HFFc6 (cell line): ENCODE measurements at regions not wholly inside any gene's neighbourhood (a gene's known extent, or its start where the extent isn't known, plus 50 kb on each side); places are given as distances from the start of the nearest gene placed in this dataset.

Experiments used
- DNase-seq: peaks from one replicate; pipeline ENCODE4 v3.0.0-alpha.2; 2018
- H3K27ac Mint-ChIP-seq: 2 replicates; pipeline ENCODE4 v1.8.0; 2020; ENCODE audit warnings: mild to moderate bottlenecking, mixed read lengths
- H3K27me3 Mint-ChIP-seq: 2 replicates; pipeline ENCODE4 v1.8.0; 2021; ENCODE audit warnings: mild to moderate bottlenecking, moderate library complexity, mixed read lengths; ENCODE audit not compliant: insufficient read depth
- H3K36me3 Mint-ChIP-seq: 2 replicates; pipeline ENCODE4 v1.8.0; 2021; ENCODE audit warnings: low read depth, mixed read lengths
- H3K4me1 Mint-ChIP-seq: 2 replicates; pipeline ENCODE4 v1.8.0; 2020; ENCODE audit warnings: low read depth, mixed read lengths
- H3K4me3 Mint-ChIP-seq: 2 replicates; pipeline ENCODE4 v1.8.0; 2020; ENCODE audit warnings: mild to moderate bottlenecking, moderate library complexity, mixed read lengths
- H3K9me3 Mint-ChIP-seq: 2 replicates; pipeline ENCODE4 v1.8.0; 2020; ENCODE audit warnings: mild to moderate bottlenecking, mixed read lengths
- CTCF ChIP-seq: fragments of 200-600 bp; sonication (generic); IDR thresholded peaks from 2 replicates; pipeline ENCODE4 v1.5.0; 2021; ENCODE audit warnings: antibody characterized with exemption, mild to moderate bottlenecking

- Mint-ChIP-seq H3K27me3 (no peaks in the 10 kb centered on the region), H3K4me3 (no peak overlapping the region), H3K9me3 (no peaks in the 10 kb centered on the region), H3K27ac (no peak overlapping the region), H3K4me1 (peaks cover 32% of the 10 kb centered on the region), H3K36me3 (no peaks in the 10 kb centered on the region)
- TF ChIP-seq CTCF = no peak
- DNase-seq = no peak
Observed at GRCh38 chr2:145058457-145058856, 538.5 kb upstream of the ZEB2 start.

GRCh38 chr2:145055651-145056050 lies 535.7 kb upstream of the ZEB2 start:
- no peaks in the 10 kb centered on the region for H3K27me3 Mint-ChIP-seq
- no peak for DNase-seq
- H3K9me3 Mint-ChIP-seq = no peaks in the 10 kb centered on the region
- H3K4me1 Mint-ChIP-seq = peaks cover 27% of the 10 kb centered on the region
- no peak overlapping the region for H3K4me3 Mint-ChIP-seq
- no peaks in the 10 kb centered on the region for H3K36me3 Mint-ChIP-seq
- no peak for TF ChIP-seq CTCF
- no peak overlapping the region for H3K27ac Mint-ChIP-seq

- no peak overlapping the region for H3K4me3 Mint-ChIP-seq
Observed at GRCh38 chr2:145050134-145050533, 530.2 kb upstream of the ZEB2 start.

GRCh38 chr2:145049475-145049874 lies 529.6 kb upstream of the ZEB2 start:
- no peak overlapping the region for H3K4me3 Mint-ChIP-seq
- TF ChIP-seq CTCF = no peak
- H3K4me1 Mint-ChIP-seq = peaks cover 2% of the 10 kb centered on the region
- no peaks in the 10 kb centered on the region for H3K9me3 Mint-ChIP-seq
- no peaks in the 10 kb centered on the region for H3K27me3 Mint-ChIP-seq
- H3K27ac Mint-ChIP-seq = no peak overlapping the region
- no peaks in the 10 kb centered on the region for H3K36me3 Mint-ChIP-seq
- DNase-seq = no peak

More at GRCh38 chr2:145050134-145050533, 530.2 kb upstream of the ZEB2 start:
- TF ChIP-seq CTCF = no peak
- H3K9me3 Mint-ChIP-seq = no peaks in the 10 kb centered on the region
- H3K36me3 Mint-ChIP-seq = no peaks in the 10 kb centered on the region
- no peak for DNase-seq
- H3K27ac Mint-ChIP-seq = no peak overlapping the region
- no peaks in the 10 kb centered on the region for H3K4me1 Mint-ChIP-seq
- no peaks in the 10 kb centered on the region for H3K27me3 Mint-ChIP-seq

- Mint-ChIP-seq H3K9me3 (no peaks in the 10 kb centered on the region), H3K4me1 (peaks cover 7% of the 10 kb centered on the region), H3K27me3 (no peaks in the 10 kb centered on the region), H3K4me3 (no peak overlapping the region), H3K27ac (no peak overlapping the region), H3K36me3 (no peaks in the 10 kb centered on the region)
- TF ChIP-seq CTCF = no peak
- no peak for DNase-seq
Observed at GRCh38 chr2:145047554-145047953, 527.6 kb upstream of the ZEB2 start.

GRCh38 chr2:145044491-145044890 lies 524.6 kb upstream of the ZEB2 start:
- Mint-ChIP-seq H3K27ac (no peak overlapping the region), H3K9me3 (no peaks in the 10 kb centered on the region), H3K4me1 (peaks cover 22% of the 10 kb centered on the region), H3K27me3 (no peaks in the 10 kb centered on the region), H3K4me3 (no peak overlapping the region), H3K36me3 (no peaks in the 10 kb centered on the region; the same call in 1 of the 2 replicates)
- TF ChIP-seq CTCF = no peak
- no peak for DNase-seq
